GM12891 (cell line): ENCODE measurements at regions not wholly inside any gene's neighbourhood (a gene's known extent, or its start where the extent isn't known, plus 50 kb on each side); places are given as distances from the start of the nearest gene placed in this dataset.
"Not testable (repeated sequence)": the region's sequence is repeated elsewhere in the genome, so short reads cannot be mapped to it uniquely, and the experiment has no call there.

Source experiments
- DNase-seq: peaks from one replicate; pipeline ENCODE4 v3.0.0; 2011; ENCODE audit warnings: low spot score; ENCODE audit not compliant: insufficient read length
- FAIRE-seq: peaks from 2 replicates; lab custom pipeline; 2011; peaks lifted over from hg19 to GRCh38; lab: Jason Lieb, UNC
- PAX5 ChIP-seq: IDR thresholded peaks from 2 replicates; pipeline ENCODE4 v1.6.1; 2011; ENCODE audit warnings: low read length, moderate library complexity, mild to moderate bottlenecking; ENCODE audit not compliant: insufficient read depth, severe bottlenecking
- POLR2A ChIP-seq: IDR thresholded peaks from 2 replicates; pipeline ENCODE4 v1.6.1; 2011; ENCODE audit warnings: low read depth, low read length, control low read depth
- POLR2AphosphoS5 ChIP-seq: IDR thresholded peaks from 2 replicates; pipeline ENCODE4 v1.6.1; 2011; ENCODE audit warnings: low read depth, low read length, control low read depth
- POU2F2 ChIP-seq: IDR thresholded peaks from 2 replicates; pipeline ENCODE4 v1.6.1; 2011; ENCODE audit warnings: low read depth, mild to moderate bottlenecking, control low read depth, low read length, moderate library complexity
- SPI1 ChIP-seq: IDR thresholded peaks from 2 replicates; pipeline ENCODE4 v1.6.1; 2011; ENCODE audit warnings: low read depth, low read length, control low read depth
- TAF1 ChIP-seq: IDR thresholded peaks from 2 replicates; pipeline ENCODE4 v1.6.1; 2011; ENCODE audit warnings: low read depth, low read length, control low read depth

GRCh38 chr9:33660772-33661171 lies 134.6 kb upstream of the PRSS3 start:
- no peak for FAIRE-seq
- DNase-seq = no peak
- no peak for TF ChIP-seq PAX5
- TF ChIP-seq POU2F2 = no peak
- no peak for TF ChIP-seq POLR2A
- TF ChIP-seq POLR2AphosphoS5 = no peak
- TF ChIP-seq SPI1 = no peak
- no peak for TF ChIP-seq TAF1

- TF ChIP-seq POLR2A (no peak), SPI1 (no peak), PAX5 (no peak), POU2F2 (no peak), TAF1 (no peak)
- FAIRE-seq (no peak), DNase-seq (no peak)
Measured at GRCh38 chr9:33661176-33661575, 134.2 kb upstream of the PRSS3 start.

- FAIRE-seq = no peak
- no peak for DNase-seq
- TF ChIP-seq POLR2A = no peak
- TF ChIP-seq PAX5 = no peak
- TF ChIP-seq TAF1 = no peak
- no peak for TF ChIP-seq POU2F2
- TF ChIP-seq SPI1 = no peak
- TF ChIP-seq POLR2AphosphoS5 = no peak
Measured at GRCh38 chr9:33662871-33663270, 132.5 kb upstream of the PRSS3 start.

GRCh38 chr9:33676194-33676745 lies 119.1 kb upstream of the PRSS3 start:
- not testable (repeated sequence) for DNase-seq

GRCh38 chr9:33676746-33677505 lies 118.4 kb upstream of the PRSS3 start:
- TF ChIP-seq POLR2AphosphoS5 (no peak), SPI1 (no peak), POU2F2 (no peak), PAX5 (no peak), POLR2A (no peak), TAF1 (no peak)
- FAIRE-seq (no peak), DNase-seq (peak; percentile 14)

More at GRCh38 chr9:33676194-33676745, 119.1 kb upstream of the PRSS3 start:
- peak; percentile 75 for FAIRE-seq

- FAIRE-seq (no peak), DNase-seq (no peak)
- TF ChIP-seq POLR2AphosphoS5 (no peak), TAF1 (no peak), POU2F2 (no peak), POLR2A (no peak), SPI1 (no peak)
Measured at GRCh38 chr9:33677506-33677809, 117.9 kb upstream of the PRSS3 start.

- no peak for TF ChIP-seq TAF1
- no peak for TF ChIP-seq PAX5
- TF ChIP-seq POU2F2 = no peak
- no peak for TF ChIP-seq SPI1
- no peak for TF ChIP-seq POLR2AphosphoS5
- TF ChIP-seq POLR2A = no peak
- DNase-seq (no peak), FAIRE-seq (no peak)
Measured at GRCh38 chr9:33677961-33678360, 117.4 kb upstream of the PRSS3 start.

- no peak for DNase-seq
- FAIRE-seq = no peak
- TF ChIP-seq POLR2A = no peak
- TF ChIP-seq SPI1 = no peak
- TF ChIP-seq PAX5 = no peak
- no peak for TF ChIP-seq TAF1
- no peak for TF ChIP-seq POU2F2
- no peak for TF ChIP-seq POLR2AphosphoS5
Measured at GRCh38 chr9:33682551-33682950, 112.8 kb upstream of the PRSS3 start.

GRCh38 chr9:33684831-33685230 lies 110.5 kb upstream of the PRSS3 start:
- no peak for TF ChIP-seq SPI1
- no peak for TF ChIP-seq TAF1
- no peak for TF ChIP-seq POLR2AphosphoS5
- no peak for TF ChIP-seq POLR2A
- TF ChIP-seq POU2F2 = no peak
- TF ChIP-seq PAX5 = no peak
- no peak for DNase-seq
- FAIRE-seq = no peak

GRCh38 chr9:33686942-33687341 lies 108.4 kb upstream of the PRSS3 start:
- DNase-seq (no peak), FAIRE-seq (no peak)
- TF ChIP-seq TAF1 (no peak), PAX5 (no peak), POLR2AphosphoS5 (no peak), SPI1 (no peak), POU2F2 (no peak), POLR2A (no peak)
